Astrocyte of the hippocampus (primary cell): ENCODE measurements at regions not wholly inside any gene's neighbourhood (a gene's known extent, or its start where the extent isn't known, plus 50 kb on each side); places are given as distances from the start of the nearest gene placed in this dataset.

Source experiments
- DNase-seq: peaks from one replicate; pipeline ENCODE4 v3.0.0; 2011; ENCODE audit warnings: low read depth, low spot score

DNA sequence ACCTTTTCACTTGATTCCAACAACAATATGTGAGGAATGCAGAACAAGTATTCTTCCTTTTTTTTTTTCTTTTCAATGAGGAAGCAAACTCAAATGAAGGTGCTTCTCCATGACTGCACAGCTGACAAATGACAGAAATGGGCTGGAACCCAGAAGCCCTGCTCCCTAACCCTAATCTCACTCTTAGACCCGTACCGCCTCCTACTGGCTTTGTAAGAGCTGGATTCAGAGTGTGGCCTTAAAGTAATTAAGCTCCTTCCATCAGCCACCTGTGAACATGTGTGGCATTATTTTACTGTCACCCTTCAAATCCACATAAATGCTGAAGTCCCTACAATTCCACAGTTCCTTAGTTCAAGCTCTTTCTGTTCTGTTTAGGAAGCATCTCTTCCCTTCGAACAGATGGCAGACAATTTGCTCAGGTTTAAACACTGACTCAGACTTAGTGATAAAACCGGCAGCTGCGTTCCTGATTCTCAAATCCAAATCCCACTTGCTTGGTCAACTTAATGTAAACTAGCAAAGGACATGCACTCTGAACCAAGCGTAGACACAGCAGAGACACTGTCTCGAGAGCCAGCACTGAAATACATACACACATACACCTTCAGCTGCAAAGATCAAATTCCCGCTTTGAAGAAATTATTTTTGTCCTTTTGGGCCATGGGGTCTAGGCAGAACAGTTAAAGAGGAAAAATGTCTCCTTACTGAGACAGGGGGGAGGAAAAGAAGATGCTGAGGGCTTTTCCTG lies 316.7 kb upstream of the TLE4 start:
- DNase-seq = peak; percentile 46

GRCh38 chr9:79255651-79256260 lies 316.0 kb upstream of the TLE4 start:
- peak; percentile 15 for DNase-seq

GRCh38 chr9:79256691-79257213 lies 315.0 kb upstream of the TLE4 start:
- peak; percentile 98 for DNase-seq

GRCh38 chr9:79257228-79257781 lies 314.5 kb upstream of the TLE4 start:
- peak; percentile 78 for DNase-seq

- peak; percentile 69 for DNase-seq
Observed at GRCh38 chr9:79257790-79258351, 313.9 kb upstream of the TLE4 start.

DNA sequence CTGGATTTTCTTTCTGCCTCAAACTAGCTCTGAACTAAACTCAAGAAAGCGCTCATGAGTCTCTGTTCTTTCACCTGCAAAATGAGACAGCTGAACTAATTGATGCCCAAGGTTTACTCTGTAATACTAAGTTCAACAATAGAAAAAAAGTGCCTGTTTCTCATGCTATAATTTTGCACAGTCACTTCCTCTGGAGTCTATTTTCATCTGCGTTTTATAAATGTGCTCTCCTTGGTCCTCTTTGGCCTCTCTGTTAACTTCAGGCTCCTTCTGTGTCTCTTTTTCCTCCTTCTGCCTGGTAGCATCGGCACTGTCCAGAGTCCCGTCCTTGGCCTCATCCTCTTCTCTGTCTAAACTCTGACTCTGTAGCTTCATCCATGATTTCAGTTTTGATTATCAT lies 311.9 kb upstream of the TLE4 start:
- DNase-seq = no peak

DNA sequence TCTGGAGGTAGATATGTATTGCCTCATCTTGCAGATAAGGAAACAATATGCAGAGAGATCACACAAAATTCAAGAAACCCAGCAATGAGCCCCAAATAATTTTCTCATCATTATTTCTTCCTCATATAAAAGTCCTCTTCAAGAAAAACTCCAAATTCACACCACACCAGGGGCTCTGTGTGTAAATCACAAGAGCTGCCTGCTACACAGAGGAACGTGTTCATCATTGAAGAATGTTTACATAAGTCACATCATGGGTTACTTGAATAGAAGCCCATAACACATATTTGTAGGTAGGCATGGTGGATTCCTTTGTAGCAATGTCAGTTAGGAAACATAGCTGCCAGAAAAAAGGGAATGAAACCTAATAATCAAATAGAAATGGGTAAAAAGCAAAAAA lies 308.1 kb upstream of the TLE4 start:
- peak; percentile 26 for DNase-seq

DNA sequence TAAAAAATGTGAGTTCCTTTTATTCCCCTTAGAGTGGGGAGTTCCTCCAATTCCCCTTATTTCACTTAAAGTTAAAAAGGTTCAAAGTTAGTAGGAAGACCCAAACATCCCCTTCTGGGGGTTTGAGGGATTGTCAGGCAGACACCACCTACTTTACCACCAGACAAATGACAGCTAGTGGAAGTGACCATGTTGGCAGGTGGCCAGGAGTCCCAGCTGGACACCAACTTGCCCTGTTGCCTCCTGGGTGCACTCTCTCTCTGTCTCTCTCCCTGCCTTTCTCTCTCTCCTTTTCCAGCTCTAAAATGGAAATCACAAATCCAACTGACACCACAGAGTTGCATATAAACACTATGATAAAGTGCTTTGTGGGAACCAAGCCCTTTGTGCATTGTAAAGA lies 307.7 kb upstream of the TLE4 start:
- peak; percentile 5 for DNase-seq

DNA sequence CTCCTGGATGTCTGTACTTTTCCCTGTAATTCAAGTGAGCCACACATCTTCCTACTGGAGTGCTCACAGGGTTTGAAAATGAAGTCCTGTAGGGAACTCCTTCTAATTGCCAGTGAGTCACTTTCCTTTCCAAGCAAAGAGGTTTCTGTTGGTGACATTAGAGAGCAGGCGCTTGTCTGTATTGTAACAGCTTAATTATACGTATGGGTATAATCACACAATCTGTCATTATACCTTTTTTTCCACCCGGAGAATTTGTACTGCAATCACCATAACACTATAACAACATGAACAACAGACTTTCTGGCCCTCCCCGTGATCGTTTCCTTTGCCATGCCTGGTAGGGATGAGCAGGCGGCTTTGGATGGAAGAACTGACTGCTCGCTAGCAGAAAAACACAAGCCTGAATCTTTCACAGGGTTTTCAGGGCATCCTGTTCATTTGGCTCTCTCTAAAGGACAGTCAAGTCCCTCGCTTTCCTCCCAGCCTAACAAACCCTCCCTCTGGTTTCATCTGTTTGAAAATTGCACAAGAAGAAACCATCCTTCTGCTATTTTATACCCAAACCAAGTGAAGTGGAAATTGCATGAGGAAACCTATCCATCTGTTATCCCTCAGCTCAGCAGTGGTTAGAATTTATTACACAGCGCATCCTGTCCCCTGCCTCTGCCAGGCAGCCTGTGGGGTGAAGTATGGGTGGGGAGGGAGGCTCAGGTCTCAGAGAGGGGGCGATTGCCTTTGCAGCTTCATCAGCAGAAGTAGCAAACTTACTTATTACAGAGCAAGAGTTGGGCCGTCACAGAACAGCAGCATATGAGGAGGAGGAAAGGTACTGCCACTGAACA lies 307.0 kb upstream of the TLE4 start:
- peak; percentile 32 for DNase-seq

GRCh38 chr9:79266986-79267385 lies 304.8 kb upstream of the TLE4 start:
- DNase-seq = no peak

DNA sequence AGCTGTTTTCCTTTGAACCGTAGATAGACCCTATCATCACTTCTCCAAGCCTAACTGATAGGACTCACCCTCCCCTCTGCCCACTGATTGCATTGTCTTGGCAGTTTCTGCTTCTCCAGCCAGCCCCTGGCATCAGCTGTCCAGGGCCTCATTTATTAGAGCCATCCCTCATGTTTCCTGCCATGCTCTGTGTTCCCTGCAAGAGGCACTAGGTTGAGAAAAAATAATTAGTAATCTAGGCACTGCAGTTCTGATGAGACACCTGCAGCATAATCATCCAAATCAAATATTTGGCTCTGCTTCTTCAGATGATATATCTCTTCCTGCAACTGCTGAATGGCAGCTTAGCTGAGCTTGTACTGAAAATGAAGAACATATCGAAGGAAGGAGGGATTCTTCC lies 303.0 kb upstream of the TLE4 start:
- DNase-seq = no peak

- DNase-seq = no peak
Observed at GRCh38 chr9:79273311-79273710, 298.5 kb upstream of the TLE4 start.

DNA sequence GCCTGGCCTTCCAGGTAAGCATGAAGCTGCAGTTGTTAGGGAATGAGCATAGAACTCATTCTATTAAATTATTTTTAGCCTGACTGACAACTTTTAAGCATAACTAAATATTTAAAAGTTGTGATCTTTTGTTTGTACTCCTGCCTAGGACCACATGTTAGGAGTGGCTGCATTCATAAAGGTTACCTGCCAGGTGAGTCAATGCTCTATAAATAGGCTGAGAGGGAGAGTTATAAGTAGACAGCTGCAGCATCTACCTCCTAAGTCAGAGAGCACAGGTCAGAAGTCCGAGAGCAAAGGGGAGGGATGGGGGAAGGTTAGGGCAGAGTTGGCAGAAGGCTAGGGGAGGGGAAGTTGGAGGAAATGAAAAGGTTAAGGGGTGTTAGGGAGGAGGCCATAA lies 292.4 kb upstream of the TLE4 start:
- DNase-seq = no peak

- no peak for DNase-seq
Observed at GRCh38 chr9:79280691-79281090, 291.1 kb upstream of the TLE4 start.

DNA sequence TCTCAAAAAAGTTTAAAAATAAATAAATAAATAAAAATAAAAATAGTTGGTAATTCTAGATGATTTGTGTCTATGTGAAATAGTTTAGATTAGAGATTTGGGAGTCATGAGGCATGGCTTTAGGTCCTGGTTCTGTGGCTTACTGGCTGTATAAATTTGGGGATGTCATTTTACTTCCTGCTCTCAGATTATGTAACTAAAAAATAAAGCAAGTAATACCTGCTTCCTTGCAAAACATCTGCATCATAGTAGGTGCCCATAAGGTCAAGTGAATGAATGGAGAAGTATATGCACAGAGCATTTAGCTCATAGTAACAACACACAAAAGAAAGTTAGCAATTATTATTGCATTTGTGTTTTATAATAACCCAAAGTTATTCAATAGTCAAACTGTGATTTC lies 287.7 kb upstream of the TLE4 start:
- DNase-seq = no peak

GRCh38 chr9:79286992-79287707 lies 284.6 kb upstream of the TLE4 start:
- peak; percentile 42 for DNase-seq

GRCh38 chr9:79287708-79288290 lies 284.0 kb upstream of the TLE4 start:
- peak; percentile 54 for DNase-seq

- no peak for DNase-seq
Observed at GRCh38 chr9:79289856-79290255, 281.9 kb upstream of the TLE4 start.

DNA sequence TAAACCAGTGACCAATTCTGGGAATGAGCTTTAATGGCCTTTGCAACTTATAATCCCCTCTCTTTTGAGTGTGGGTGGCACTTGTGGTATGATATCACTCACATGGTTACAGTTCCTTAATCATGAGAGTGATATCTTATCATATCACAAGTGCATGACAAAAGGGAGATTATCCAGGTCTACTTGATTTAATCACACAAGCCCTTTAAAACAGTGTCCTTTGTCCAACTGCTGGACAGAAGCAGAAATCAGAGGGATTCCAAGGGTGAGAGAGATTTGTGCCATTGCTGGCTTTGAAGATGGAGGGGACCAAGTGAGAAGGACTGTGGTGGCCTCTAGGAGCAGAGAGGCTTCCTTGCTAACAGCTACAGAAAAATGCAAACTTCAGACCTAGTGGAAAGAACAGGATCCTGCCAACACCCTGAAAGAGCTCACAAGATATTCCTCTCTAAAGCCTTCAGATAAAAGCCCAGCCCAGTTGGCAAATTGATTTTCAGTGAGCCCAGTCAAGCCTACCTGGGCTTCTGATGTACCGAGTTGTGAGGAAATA lies 279.0 kb upstream of the TLE4 start:
- no peak for DNase-seq

GRCh38 chr9:79300068-79300467 lies 271.7 kb upstream of the TLE4 start:
- peak; percentile 11 for DNase-seq
